Caco-2 (cell line): ENCODE measurements at regions not wholly inside any gene's neighbourhood (a gene's known extent, or its start where the extent isn't known, plus 50 kb on each side); places are given as distances from the start of the nearest gene placed in this dataset.

Experiments
- BruUV-seq: library from RNA; stranded (reverse); fragments of 400-500 nt; replicated peaks from 2 replicates; lab custom pipeline; 2021; lab: Mats Ljungman, UMichigan
- CTCF ChIA-PET: fragments of 300-600 bp; sonication (Branson Sonifier 250); formaldehyde crosslinking; loops from one replicate; lab custom pipeline; 2022; ENCODE audit warnings: antibody characterized with exemption; lab: Charles Lee
- POLR2A ChIA-PET: fragments of 300-600 bp; sonication (Branson Sonifier 250); formaldehyde crosslinking; loops from one replicate; lab custom pipeline; 2022; ENCODE audit warnings: antibody characterized with exemption; lab: Charles Lee
- DNase-seq, 2 experiments: peaks; one replicate each; pipeline versions ENCODE4 v3.0.0 to v3.0.0-alpha.2; 2020 to 2022
- H3K27me3 ChIP-seq: replicated peaks from 2 replicates; pipeline ENCODE4 v1.6.0; 2011; ENCODE audit warnings: low read length; ENCODE audit not compliant: control insufficient read depth, insufficient read depth
- H3K36me3 ChIP-seq: 2 replicates; pipeline ENCODE4 v1.5.1; 2011; ENCODE audit warnings: low read length; ENCODE audit not compliant: control insufficient read depth, insufficient read depth
- H3K4me1 ChIP-seq: fragments of 250-450 bp; sonication (Bioruptor Pico); 2 replicates; pipeline ENCODE4 v1.5.1; 2020; ENCODE audit warnings: mild to moderate bottlenecking
- H3K4me3 ChIP-seq: 2 replicates; pipeline ENCODE4 v1.5.1; 2011; ENCODE audit warnings: low read depth, mild to moderate bottlenecking, control low read depth, low read length
- H3K9me3 ChIP-seq: fragments of 250-450 bp; sonication (Bioruptor Pico); 2 replicates; pipeline ENCODE4 v1.5.1; 2020; ENCODE audit warnings: mild to moderate bottlenecking, moderate library complexity
- H3K27ac Mint-ChIP-seq: one replicate; pipeline ENCODE4 v1.8.0; 2022; ENCODE audit warnings: mixed read lengths; ENCODE audit not compliant: unreplicated experiment
- H3K27me3 Mint-ChIP-seq: one replicate; pipeline ENCODE4 v1.8.0; 2022; ENCODE audit warnings: mixed read lengths; ENCODE audit not compliant: insufficient read depth, unreplicated experiment
- H3K36me3 Mint-ChIP-seq: one replicate; pipeline ENCODE4 v1.8.0; 2022; ENCODE audit warnings: mild to moderate bottlenecking, mixed read lengths; ENCODE audit not compliant: insufficient read depth, unreplicated experiment
- H3K4me1 Mint-ChIP-seq: one replicate; pipeline ENCODE4 v1.8.0; 2022; ENCODE audit warnings: low read depth, mixed read lengths; ENCODE audit not compliant: unreplicated experiment
- H3K4me3 Mint-ChIP-seq: one replicate; pipeline ENCODE4 v1.8.0; 2022; ENCODE audit warnings: mild to moderate bottlenecking, moderate library complexity, mixed read lengths; ENCODE audit not compliant: unreplicated experiment
- H3K9me3 Mint-ChIP-seq: one replicate; pipeline ENCODE4 v1.8.0; 2022; ENCODE audit warnings: mixed read lengths; ENCODE audit not compliant: unreplicated experiment
- intact Hi-C: fragments of 100-400 bp; cut with micrococcal nuclease; formaldehyde crosslinking; loops from one replicate; pipeline ENCODE4 v1.10.0; 2022; ENCODE audit not compliant: unreplicated experiment
- TF ChIP-seq, protein P1 (sequence below), 2 experiments: fragments of 200-600 bp in 1 of 2; IDR thresholded peaks; 1 replicate in 1 of 2; 2 replicates in 1 of 2; pipeline versions ENCODE4 v1.5.1 to v1.8.0; 2011 to 2022; ENCODE audit warnings: antibody characterized with exemption in 1 of 2, control low read depth in 1 of 2, inconsistent platforms in 1 of 2, low read depth in 1 of 2, low read length in 1 of 2, mild to moderate bottlenecking in 1 of 2, moderate library complexity in 1 of 2; ENCODE audit not compliant: insufficient read depth in 1 of 2, severe bottlenecking in 1 of 2, unreplicated experiment in 1 of 2

DNA sequence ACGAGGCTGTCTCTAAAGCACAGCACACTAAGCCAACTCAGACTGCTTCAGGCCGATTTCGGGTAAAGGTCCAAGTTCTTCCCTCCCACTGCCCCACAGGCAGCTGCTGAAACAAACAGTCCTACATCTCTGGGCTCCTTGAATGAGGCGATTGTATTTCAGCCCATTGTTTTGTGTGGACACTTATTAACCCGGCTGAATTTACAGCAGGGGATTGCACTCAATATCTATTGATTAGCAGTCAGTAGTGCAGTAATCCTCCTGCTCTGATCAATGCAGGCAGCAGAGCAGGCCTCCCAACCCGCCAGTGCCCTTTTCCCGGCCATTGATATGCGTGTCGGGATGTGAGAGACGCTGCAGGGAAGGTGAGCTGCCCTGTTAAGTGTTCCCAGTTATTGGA is 330.1 kb downstream of the CMPK2 start:
- CTCF ChIA-PET: no interaction called here
- TF ChIP-seq, protein P1, sequence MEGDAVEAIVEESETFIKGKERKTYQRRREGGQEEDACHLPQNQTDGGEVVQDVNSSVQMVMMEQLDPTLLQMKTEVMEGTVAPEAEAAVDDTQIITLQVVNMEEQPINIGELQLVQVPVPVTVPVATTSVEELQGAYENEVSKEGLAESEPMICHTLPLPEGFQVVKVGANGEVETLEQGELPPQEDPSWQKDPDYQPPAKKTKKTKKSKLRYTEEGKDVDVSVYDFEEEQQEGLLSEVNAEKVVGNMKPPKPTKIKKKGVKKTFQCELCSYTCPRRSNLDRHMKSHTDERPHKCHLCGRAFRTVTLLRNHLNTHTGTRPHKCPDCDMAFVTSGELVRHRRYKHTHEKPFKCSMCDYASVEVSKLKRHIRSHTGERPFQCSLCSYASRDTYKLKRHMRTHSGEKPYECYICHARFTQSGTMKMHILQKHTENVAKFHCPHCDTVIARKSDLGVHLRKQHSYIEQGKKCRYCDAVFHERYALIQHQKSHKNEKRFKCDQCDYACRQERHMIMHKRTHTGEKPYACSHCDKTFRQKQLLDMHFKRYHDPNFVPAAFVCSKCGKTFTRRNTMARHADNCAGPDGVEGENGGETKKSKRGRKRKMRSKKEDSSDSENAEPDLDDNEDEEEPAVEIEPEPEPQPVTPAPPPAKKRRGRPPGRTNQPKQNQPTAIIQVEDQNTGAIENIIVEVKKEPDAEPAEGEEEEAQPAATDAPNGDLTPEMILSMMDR (IDR thresholded peaks at IDR 0.05; ENCODE audit: insufficient read depth in 1 of 2, low read depth in 1 of 2, low read length in 1 of 2, severe bottlenecking in 1 of 2, unreplicated experiment in 1 of 2): no peak

DNA sequence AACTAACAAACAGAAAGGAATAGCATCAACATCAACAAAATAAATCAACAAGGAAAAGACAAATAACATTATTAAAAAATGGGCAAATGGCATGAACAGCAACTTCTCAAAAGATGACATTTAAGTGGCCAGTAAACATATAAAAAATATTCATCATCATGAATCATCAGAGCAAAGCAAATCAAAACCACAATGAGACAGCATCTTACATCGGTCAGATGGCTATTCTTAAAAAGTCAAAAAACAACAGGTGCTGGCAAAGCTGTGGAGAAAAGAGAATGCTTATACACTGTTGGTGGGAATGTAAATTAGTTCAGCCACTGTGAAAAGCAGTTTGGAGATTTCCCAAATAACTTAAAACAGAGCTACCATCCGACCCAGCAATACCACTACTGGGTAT is 327.1 kb downstream of the CMPK2 start:
- Histone ChIP-seq H3K4me3 (no peak overlapping the region), H3K9me3 (no peaks in the 10 kb centered on the region), H3K36me3 (no peaks in the 10 kb centered on the region), H3K4me1 (no peaks in the 10 kb centered on the region), H3K27me3 (no peaks in the 10 kb centered on the region)
- Mint-ChIP-seq H3K27me3 (peaks cover 12% of the 10 kb centered on the region), H3K36me3 (no peaks in the 10 kb centered on the region), H3K9me3 (peaks cover 9% of the 10 kb centered on the region), H3K4me1 (no peaks in the 10 kb centered on the region), H3K27ac (no peak overlapping the region), H3K4me3 (no peak overlapping the region)
- ChIA-PET POLR2A (no interaction called here), CTCF (no interaction called here)
- TF ChIP-seq, protein P1 (IDR thresholded peaks at IDR 0.05; ENCODE audit: insufficient read depth in 1 of 2, low read depth in 1 of 2, low read length in 1 of 2, severe bottlenecking in 1 of 2, unreplicated experiment in 1 of 2): no peak
- BruUV-seq: no TSS peak
- DNase-seq: no peak
- intact Hi-C loops: no loop called here

More for the DNA sequence above, 330.1 kb downstream of the CMPK2 start:
- Histone ChIP-seq H3K27me3 (no peaks in the 10 kb centered on the region), H3K36me3 (no peaks in the 10 kb centered on the region), H3K9me3 (no peaks in the 10 kb centered on the region), H3K4me1 (no peaks in the 10 kb centered on the region), H3K4me3 (no peak overlapping the region)
- Mint-ChIP-seq H3K27ac (no peak overlapping the region), H3K36me3 (no peaks in the 10 kb centered on the region), H3K4me3 (no peak overlapping the region), H3K27me3 (peaks cover 15% of the 10 kb centered on the region), H3K9me3 (peaks cover 9% of the 10 kb centered on the region), H3K4me1 (no peaks in the 10 kb centered on the region)
- no TSS peak for BruUV-seq
- intact Hi-C loops: no loop called here
- POLR2A ChIA-PET: no interaction called here
- no peak for DNase-seq

DNA sequence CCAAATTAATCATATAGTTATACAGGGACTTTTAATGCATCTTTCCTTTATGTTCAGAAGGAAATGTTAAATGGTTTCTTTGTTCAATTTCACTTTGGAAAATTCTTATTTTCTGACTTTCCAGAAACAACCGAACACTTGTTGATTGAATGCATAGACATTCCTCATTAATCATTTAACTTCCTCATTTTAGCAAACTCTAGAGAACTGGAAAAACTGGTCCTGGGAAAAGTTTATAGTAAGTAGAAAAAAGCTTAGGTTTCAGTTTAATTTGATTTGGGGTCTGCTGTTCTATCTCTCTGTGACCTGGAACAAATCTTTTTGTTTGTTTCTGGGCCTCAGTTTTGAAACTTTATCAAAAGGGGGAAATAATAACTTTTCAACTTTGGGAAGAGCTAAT is 320.4 kb downstream of the CMPK2 start:
- no peaks in the 10 kb centered on the region for H3K27me3 Mint-ChIP-seq
- no peaks in the 10 kb centered on the region for H3K36me3 Mint-ChIP-seq
- no peak overlapping the region for H3K4me3 ChIP-seq
- no peak overlapping the region for H3K4me3 Mint-ChIP-seq
- no peaks in the 10 kb centered on the region for H3K27me3 ChIP-seq
- no peak overlapping the region for H3K27ac Mint-ChIP-seq
- BruUV-seq: no TSS peak
- H3K9me3 ChIP-seq: no peaks in the 10 kb centered on the region
- H3K4me1 Mint-ChIP-seq: no peaks in the 10 kb centered on the region
- TF ChIP-seq, protein P1 (IDR thresholded peaks at IDR 0.05; ENCODE audit: insufficient read depth in 1 of 2, low read depth in 1 of 2, low read length in 1 of 2, severe bottlenecking in 1 of 2, unreplicated experiment in 1 of 2): no peak
- ChIA-PET POLR2A (no interaction called here), CTCF (no interaction called here)
- no peaks in the 10 kb centered on the region for H3K36me3 ChIP-seq
- H3K4me1 ChIP-seq: no peaks in the 10 kb centered on the region
- intact Hi-C loops: no loop called here
- no peak for DNase-seq
- H3K9me3 Mint-ChIP-seq: peaks cover 21% of the 10 kb centered on the region
